T follicular helper cell (primary cell): ENCODE measurements at regions not wholly inside any gene's neighbourhood (a gene's known extent, or its start where the extent isn't known, plus 50 kb on each side); places are given as distances from the start of the nearest gene placed in this dataset.

Source experiments
- DNase-seq: peaks from one replicate; pipeline ENCODE4 v3.0.0-alpha.2; 2020; ENCODE audit warnings: low read depth

DNA sequence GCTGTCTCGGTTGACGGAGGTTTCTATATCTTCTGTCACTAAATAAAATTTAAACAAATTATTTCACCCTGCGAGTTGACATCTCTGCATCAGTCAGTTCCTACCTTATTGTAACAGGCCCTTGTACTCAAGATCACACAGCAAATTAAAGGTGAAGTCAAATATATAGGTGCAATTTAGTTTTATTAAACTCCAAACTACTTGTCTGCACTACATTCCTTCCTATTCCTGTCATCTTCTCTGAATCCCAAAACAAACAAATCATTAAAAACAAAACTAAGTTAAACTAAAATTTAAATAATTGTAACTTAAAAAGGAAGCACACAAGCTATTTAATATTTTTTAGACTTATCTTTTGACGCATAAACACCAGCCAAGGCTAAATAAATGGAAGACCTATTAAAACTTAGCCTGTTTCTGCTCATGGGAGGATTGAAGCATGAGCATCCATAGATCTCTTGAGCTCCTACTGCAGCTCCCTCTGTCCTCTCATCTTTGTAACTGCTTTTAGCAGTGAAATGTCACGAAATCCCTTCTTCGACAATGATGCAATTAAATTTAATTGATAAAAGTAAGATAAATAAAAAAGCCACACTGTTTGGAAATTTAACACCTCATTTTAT lies 1152.3 kb upstream of the GJE1 start:
- DNase-seq = no peak

DNA sequence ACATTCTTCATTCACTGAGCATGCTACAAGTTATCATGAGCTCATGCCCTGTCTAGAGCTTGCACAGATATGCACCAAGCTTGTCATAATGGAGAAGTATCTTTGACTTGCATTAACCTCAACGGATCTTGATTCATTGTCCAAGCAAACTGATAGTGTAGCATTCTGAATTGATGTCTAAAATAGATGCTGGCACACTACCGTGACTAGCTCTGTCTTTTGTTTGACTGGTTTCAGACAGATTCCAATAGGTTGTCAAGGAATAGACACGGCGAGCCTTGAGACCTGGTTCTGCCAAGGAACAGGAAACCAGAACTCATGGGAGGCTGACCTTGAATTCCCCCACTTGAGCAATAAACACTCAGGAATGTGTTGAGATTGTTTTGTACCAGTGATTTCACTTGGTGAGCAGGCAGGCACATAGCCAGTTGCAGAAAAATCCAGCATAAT lies 1153.1 kb upstream of the GJE1 start:
- DNase-seq = no peak

DNA sequence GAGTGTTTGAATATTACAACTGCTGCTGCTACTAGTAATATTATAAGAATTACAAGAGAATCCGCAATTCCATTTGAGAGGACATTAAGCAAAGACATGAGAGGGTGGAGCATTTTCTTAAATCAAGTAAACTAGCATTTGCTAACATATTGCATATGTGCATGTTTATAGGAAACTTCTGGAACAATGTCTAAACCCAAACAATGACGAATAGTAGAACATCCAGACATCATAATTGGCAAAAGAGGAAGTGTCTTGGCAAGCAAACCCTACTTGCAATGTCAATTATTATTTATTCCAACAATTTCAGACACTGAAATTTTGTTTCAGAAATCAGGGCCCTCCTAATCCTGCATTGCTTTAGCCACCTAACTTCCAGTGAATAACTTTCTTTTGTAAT lies 1155.3 kb upstream of the GJE1 start:
- no peak for DNase-seq

DNA sequence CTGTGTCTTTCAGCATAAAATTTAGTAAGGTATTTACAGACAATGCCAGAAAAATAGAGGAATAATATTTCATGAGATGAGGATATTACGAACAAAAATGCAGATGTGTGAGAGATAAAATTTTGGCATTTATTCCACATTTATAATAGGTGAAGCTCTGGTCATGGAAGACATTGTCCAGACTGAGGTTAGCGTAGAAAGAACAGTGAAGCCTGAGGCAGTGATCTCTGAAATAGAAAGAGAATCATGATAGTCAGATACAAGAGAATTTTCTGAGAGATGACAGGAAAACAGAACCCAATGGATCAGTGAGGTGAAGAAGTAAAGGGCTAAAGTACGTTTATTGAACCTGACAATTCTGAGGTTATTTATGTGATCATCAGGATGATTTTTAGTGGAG lies 1155.9 kb upstream of the GJE1 start:
- DNase-seq = no peak

DNA sequence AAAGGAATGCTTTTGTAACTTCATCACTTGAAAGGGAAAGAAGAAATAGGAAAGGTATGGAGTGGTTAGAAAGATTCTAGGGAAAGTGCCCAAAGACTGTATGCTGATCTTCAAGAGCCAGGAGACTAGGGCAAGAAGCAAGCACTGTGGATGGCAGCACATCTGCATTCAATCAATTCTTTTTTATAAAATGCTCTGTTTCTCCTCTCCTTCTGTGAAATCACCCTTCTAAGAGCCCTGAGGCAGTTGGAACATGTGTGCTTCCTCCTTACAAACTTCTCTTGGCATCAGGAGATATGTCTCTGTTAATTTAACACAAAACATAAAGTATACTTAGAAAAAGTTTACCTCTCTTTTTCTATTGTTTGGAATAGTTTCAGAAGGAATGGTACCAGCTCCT lies 1162.2 kb upstream of the GJE1 start:
- DNase-seq = no peak

DNA sequence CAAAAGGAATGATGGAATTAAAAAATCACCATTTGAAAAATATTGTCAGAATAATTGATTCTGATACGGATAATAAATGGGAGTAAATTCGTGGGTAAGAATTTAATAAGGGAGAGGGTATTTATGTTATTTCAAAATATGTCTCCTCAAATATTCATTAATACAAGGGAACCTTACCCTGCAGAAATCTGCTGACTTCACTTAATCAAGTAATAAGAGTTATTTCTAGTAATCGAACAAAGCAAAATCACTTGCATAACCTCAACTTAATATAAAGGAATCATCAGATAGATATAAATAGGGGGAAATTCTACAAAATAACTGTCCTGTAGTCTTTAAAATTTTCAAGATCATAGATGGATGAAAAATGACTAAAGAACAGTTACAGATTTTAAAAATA lies 1164.7 kb upstream of the GJE1 start:
- no peak for DNase-seq

DNA sequence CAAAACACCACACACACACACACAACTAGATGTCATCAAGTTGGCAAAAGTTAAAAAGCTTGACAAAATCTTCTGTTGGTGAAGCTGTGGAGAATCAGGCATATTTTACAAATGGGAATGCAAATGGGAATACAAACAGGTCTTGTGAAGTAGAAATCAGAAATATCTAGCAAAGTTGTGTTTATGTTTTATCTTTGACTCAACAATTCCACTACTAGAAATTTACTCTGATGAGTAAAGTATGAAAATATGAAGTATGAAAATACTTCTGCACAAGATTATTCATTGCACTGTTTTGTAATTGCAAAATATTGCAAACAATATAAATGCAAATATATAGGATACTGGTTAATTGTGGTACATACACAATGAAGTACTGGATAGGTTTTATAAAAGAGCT lies 1166.0 kb upstream of the GJE1 start:
- DNase-seq = no peak

DNA sequence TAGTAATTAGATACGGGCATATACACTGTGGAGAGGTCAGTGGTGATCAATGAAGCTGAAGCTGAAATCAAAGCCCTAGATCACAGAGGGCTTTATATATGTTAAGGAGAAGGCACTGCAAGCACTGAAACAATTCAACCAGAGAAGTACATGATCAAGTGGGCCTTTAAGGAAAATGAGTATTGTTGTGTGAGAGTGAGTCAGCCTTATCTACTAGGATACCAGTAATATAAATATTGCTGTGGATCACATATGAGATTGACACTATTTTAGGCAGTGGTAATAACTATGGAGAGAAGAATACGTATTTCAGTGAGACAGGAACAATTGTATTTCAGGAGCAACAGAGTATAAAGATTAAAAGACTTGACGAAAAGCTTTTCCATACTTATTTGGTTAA lies 1172.2 kb upstream of the GJE1 start:
- DNase-seq = no peak

DNA sequence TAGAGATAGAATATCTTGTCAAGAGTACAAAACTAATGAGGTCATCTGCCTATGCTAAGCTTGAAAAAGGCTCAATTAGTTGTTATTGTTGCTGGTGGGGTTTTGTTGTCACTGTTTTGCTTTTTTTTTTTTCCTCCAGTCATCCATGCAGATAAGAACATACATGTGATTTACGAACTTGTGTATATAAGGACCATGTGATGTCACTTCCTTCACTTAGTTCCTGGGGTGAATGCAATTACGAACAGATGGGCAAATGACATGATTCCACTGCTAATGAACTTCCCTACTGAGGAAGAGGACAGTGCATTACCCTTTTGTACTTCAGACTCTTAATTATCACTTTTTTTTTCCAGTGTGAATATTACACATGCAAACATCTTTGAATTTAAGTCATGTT lies 1175.3 kb upstream of the GJE1 start:
- DNase-seq = no peak

DNA sequence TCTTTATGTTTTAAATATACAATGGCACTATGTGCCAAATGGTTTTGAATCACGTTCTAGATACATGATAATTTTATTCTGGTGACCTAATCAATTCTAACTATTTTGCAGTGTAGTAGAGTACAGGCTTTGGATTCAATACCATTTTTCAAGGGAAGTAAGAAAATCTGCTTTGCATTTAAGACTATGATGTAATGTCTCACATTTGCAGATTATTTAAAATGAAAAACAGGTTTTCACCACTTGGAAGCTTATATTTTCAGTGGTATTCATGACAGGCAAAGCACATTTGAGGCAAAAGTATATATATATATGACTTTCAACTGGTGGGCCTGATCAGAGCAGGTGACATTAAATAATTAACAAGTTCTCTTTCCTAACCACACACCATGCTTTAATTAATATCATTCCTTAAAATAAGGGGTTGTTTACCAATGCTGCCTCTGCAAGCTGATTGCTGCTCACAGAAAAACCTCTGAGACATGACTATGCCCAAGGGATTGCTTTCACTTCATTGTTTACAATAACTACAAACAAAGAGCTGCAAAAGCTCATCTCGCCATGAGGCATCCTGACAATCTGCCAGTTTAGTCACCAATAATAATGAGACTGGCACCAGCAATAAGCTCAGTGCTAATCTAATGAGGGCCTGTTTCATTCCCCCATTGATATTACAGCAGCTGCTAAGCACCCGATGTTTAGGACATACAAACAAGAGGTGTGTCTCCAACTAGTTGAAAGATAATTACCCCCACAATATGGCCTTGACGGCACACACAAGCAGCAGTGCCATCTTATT lies 1176.0 kb upstream of the GJE1 start:
- no peak for DNase-seq

DNA sequence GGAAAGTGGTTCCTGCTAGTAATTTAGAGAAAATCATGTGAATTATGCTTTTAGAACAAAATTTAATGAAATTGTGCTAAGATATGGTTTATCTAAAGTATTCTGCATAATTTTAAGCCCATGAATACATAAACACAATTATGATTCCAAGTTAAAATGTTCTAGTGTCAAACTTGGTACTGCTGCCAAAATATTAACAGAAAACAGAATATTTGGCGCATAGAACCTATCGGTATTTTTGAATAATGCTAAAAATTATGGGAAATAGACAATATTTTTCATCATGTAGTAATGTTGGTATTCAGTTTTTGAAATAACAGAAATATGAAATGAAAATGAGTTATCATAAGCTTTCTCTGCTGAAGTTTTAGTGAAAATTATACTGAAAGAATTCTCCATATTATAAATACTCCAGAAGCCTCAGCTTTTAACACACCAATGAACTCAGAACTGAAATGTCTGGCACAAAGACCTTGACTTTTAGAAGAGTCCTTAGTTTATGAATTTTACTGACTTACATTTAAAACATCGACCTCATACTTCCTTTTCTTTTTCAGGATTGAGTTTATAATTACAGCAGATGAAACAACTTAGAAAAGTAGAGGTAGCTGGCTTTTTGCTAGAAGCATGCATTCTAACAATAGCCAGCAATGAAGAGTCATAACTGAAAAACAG lies 1192.3 kb upstream of the GJE1 start:
- DNase-seq = no peak

DNA sequence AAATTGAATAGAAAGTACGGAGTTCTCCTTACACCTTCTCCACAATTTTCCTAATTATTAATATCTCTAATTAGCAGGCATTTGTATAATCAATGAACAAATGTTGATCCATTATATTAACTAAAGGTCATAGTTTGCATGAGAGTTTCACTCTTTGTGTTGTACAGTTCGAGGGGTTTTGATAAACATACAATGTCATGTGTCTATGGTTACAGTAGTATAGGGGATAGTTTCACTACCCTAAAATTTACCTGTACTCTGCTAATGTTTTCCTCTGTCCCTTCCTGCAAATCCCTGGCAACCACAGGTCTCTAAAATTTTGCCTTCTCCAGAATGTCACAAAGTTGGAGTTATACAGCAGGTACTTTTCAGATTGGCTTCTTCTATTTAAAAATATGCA lies 1199.8 kb upstream of the GJE1 start:
- no peak for DNase-seq

DNA sequence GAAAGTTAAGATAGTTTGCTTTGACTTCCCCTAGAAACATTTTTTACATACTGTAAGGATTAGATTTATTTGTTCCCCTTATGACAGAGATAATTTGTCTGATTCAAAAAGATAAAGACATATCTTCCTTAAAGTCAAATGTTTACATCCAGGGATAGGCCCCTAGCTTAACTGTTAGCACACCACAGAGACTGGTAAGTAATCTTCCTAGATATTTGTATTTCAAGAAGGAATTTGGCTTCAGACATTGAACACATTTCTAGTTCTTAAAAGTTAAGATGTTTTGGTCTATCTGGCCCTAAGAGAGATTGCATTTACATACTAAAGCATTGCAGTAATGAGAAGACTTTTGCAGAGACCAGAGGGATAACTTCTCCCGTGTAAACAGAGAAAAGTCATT lies 1201.1 kb upstream of the GJE1 start:
- no peak for DNase-seq

DNA sequence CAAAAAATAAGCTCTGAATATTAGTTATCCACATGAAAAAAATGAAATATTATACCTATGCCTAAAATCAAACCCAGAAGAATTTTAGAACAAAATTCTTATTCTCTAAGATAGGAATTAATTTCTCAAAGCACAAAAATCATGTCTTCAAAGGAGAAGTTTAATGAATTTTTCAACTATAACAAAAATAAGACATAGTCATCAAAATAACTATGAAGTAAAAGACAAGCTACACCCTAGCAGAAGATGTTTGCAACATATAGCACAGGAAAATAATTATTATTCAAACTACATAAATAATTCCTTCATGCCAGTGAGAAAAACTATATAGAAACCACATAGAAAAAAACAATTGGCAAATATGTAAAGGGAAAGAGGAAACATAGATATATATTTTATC lies 1203.6 kb upstream of the GJE1 start:
- DNase-seq = no peak

DNA sequence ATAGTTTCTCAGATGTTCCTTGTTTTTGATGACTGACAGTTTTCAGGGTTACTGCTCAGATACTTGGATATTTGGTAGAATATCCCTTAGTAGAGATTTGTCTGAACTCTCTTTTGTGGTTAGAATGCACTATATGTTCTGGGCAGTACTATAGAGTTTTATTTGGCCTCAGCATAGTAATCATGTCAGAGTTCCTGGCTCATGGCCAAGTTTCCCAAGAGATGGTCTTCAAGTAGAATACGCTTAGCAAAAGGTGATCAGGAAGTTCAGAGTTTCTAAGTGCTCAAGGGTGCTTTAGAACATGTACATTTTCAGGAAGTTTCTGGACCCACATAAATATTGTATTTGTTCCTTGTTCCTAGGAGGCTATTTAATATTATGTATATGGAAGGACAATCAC lies 1209.7 kb upstream of the GJE1 start:
- no peak for DNase-seq

DNA sequence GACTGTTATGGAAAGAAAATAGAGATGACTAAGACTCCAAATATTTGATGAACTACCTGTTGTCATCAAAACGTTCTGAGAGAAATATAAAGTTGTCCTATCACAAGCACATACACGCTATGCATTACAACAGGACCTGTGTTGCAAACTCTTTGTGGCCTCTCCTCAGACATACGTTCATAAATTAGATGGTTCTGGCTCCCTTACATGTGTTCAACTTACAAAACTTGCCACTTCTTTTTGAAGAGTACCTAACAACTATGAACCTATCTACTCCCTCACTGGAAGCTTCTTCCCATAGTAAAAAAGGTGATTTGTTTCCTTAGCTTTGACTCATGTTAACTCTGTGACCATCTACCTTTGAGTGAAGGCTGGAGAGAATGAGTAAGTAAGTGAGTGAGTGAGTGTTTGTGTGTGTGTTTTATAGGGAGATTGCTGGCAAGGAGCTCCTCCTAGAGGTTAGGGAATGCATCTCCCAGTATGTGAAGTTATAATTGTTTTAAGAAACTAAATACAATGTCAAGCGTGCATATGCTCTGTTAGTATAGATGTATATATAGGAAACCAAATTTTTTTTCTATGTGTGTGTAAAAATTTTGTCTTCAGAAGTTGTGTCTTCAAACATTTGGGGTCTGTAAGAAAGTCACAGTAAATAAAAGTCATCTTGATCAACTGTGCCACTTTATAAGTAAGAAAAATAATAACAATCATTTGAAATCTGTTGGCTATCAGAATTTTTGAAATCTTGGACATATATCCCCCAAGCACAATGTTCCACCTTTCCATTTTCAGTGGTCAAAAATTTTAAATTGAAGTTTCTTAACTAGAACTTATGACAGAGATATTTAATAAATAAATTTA lies 1211.1 kb upstream of the GJE1 start:
- DNase-seq = no peak

DNA sequence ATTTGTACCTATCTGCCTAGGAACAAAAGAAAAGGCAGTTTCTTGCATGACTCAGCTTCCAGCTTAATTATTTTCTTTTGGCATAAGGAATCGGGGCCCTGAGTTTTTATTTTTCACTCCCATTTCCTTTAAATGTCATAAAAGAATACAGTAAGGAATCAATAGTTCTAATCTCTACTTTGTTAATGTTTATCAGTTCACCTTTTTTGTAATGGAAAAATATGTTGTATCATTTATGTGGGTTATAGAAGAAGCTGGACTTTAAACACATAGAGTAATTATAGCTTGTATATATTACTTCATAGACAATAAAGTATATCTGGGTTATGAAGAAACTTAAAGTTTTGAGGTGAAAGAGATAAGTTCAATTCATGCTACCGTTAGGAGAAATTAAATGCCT lies 1214.8 kb upstream of the GJE1 start:
- DNase-seq = no peak

DNA sequence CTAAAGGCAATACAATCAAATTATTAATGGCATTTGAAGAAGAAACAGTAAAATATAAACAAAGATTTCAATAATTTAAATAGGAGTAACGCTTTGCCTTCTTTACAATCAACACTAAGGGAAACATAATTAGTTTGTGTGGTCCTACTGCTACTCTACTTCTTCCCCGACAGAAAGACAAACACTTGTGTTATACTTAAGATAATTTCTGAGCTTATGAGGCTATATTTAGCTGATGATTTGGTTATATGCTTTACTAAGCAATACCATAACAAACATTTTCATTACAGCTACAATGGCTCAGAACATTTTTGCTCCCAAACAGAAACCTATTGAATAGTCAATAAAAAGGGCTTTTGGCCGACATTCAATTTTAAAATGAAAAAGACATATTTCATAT lies 1217.2 kb upstream of the GJE1 start:
- DNase-seq = no peak

DNA sequence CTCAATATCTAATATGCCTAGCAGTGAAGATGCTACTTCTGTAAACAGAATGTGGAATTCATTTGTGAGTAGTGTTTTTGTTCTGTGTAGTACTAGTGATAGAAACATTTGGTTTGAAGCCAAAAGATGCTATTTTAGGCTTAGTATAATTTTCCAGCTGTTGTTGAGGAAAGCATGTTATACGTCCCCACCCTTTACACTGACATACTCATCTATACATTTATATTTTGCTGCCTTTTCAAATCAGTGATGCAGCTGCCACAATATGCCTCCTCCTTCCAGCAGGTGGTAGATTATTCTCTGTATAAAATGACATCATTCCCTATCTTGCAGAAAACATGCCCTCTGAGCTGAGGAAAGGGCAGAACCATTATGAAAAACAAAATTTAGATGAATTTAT lies 1217.6 kb upstream of the GJE1 start:
- no peak for DNase-seq

DNA sequence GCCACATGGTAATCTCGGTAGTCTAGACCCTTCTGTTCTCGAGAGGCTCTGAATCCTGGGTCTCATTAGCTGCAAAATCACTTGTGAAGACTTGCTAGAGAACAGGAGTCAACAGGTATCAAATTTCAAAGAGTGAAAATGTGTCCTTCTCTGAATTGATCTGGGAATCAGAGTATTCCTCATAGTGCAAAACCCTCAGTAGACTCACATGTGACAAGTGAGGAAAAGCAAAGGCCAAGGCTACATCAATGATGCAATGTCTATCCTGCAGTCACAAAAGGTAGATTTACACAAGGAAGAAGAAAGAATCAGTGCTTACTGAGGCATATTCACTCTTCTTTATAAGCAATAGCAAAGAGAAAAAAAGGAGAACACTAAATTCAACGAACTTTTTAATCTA lies 1220.0 kb upstream of the GJE1 start:
- DNase-seq = no peak

DNA sequence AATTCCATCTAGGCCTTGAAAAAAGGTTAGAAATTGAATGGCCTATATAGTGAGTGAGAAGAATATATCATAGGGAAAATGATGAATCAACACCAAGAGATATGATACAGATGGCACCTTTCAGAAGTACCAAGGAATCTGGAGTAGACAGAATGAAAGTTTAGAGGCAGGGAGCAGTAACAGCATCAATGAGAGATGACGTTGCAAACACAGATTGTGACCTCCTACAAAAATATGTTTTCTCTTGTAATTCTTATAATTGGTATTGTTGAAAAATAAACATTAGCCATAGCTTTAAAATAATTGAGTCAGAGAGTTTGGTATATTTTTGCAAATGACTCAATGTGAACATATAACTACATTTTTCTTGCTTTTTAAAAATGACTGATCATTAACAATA lies 1223.1 kb upstream of the GJE1 start:
- no peak for DNase-seq

DNA sequence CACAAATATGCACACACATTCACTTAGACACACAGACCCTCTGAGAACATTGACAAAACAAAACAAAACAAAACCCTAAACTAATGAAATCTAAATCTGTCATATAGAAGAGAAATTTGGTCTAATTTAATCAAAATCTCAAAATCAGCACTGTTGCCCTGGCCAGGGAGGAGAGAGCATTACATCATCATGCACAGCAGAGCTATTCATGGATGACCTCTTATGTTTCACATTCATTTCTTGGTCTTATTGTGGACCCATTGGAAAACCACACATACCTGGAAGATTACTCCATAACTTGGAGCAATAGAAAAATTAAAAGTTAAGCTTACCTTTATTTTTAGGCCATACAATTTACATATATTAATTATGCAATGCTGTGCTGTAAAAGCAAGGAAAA lies 1223.6 kb upstream of the GJE1 start:
- DNase-seq = no peak
